Mesothelial cell of epicardium (in vitro differentiated cells): ENCODE measurements at regions not wholly inside any gene's neighbourhood (a gene's known extent, or its start where the extent isn't known, plus 50 kb on each side); places are given as distances from the start of the nearest gene placed in this dataset.
"Not testable (repeated sequence)": the region's sequence is repeated elsewhere in the genome, so short reads cannot be mapped to it uniquely, and the experiment has no call there.

Source experiments
- DNase-seq, 2 experiments: peaks; one replicate each; pipeline ENCODE4 v3.0.0; 2021; ENCODE audit warnings: low spot score in 2 of 2; ENCODE audit not compliant: unreplicated experiment in 2 of 2
- H3K27ac Mint-ChIP-seq: 2 replicates; pipeline ENCODE4 v1.8.0; 2021; ENCODE audit warnings: mixed read lengths
- H3K27me3 Mint-ChIP-seq: 2 replicates; pipeline ENCODE4 v1.8.0; 2021; ENCODE audit warnings: low read depth, mixed read lengths
- H3K36me3 Mint-ChIP-seq: 2 replicates; pipeline ENCODE4 v1.8.0; 2021; ENCODE audit warnings: mixed read lengths
- H3K4me1 Mint-ChIP-seq: 2 replicates; pipeline ENCODE4 v1.8.0; 2021; ENCODE audit warnings: mixed read lengths
- H3K4me3 Mint-ChIP-seq: 2 replicates; pipeline ENCODE4 v1.8.0; 2021; ENCODE audit warnings: mild to moderate bottlenecking, moderate library complexity, mixed read lengths
- H3K9me3 Mint-ChIP-seq: 2 replicates; pipeline ENCODE4 v1.8.0; 2021; ENCODE audit warnings: mixed read lengths
- TF ChIP-seq, protein P1 (sequence below): fragments of 200-600 bp; sonication (generic); IDR thresholded peaks from one replicate; pipeline ENCODE4 v1.5.0; 2021; ENCODE audit warnings: antibody characterized with exemption; ENCODE audit not compliant: unreplicated experiment

DNA sequence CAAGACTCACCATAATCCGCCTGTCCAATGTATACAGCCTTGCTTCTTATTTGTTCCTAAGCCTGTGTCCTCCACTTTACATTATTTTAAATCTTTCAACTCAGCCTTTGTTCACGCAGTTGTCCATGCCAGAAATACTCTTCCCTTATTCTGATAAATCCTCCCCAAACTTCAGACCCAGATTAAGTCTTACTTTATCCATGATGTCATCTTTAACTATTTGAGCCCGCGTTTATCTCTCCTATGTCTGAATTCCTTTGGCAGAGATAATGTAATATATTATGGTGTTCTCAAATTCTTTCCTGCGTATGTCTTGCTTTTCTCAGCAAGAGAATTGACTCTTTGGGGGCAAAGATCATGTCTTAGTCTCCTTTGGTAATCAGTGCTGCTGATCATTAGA is 129.6 kb downstream of the LUZP4 start:
- TF ChIP-seq, protein P1, sequence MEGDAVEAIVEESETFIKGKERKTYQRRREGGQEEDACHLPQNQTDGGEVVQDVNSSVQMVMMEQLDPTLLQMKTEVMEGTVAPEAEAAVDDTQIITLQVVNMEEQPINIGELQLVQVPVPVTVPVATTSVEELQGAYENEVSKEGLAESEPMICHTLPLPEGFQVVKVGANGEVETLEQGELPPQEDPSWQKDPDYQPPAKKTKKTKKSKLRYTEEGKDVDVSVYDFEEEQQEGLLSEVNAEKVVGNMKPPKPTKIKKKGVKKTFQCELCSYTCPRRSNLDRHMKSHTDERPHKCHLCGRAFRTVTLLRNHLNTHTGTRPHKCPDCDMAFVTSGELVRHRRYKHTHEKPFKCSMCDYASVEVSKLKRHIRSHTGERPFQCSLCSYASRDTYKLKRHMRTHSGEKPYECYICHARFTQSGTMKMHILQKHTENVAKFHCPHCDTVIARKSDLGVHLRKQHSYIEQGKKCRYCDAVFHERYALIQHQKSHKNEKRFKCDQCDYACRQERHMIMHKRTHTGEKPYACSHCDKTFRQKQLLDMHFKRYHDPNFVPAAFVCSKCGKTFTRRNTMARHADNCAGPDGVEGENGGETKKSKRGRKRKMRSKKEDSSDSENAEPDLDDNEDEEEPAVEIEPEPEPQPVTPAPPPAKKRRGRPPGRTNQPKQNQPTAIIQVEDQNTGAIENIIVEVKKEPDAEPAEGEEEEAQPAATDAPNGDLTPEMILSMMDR: no peak
- H3K4me3 Mint-ChIP-seq: no peak overlapping the region
- H3K36me3 Mint-ChIP-seq: no peaks in the 10 kb centered on the region
- no peaks in the 10 kb centered on the region for H3K27me3 Mint-ChIP-seq
- H3K4me1 Mint-ChIP-seq: peaks cover 52% of the 10 kb centered on the region
- no peaks in the 10 kb centered on the region for H3K9me3 Mint-ChIP-seq
- peak overlapping the region; percentile 84 for H3K27ac Mint-ChIP-seq
- DNase-seq: no peak

DNA sequence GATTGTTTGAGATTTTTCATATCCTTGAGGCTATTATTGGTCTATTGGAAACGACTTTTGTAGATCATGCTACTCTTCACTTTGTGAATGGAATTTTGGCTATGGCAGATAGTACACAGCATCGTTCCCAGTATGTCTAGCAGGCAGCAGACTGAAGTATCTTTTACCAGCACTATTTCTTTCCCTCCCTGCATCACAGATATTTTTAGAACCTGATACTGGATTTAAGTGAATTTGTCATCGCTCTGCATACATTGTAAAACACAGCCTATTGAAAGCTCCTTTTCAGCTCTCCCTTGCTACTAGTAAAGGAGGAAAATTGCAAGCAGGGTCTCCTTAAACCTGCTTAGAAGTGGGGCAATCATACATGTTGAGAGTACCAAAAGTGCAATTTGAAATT is 133.6 kb downstream of the LUZP4 start:
- Mint-ChIP-seq H3K9me3 (peaks cover 7% of the 10 kb centered on the region), H3K27ac (peak overlapping the region; percentile 9), H3K27me3 (no peaks in the 10 kb centered on the region), H3K4me3 (no peak overlapping the region), H3K4me1 (peaks cover 33% of the 10 kb centered on the region), H3K36me3 (peaks cover 3% of the 10 kb centered on the region)
- TF ChIP-seq, protein P1: no peak
- no peak for DNase-seq

DNA sequence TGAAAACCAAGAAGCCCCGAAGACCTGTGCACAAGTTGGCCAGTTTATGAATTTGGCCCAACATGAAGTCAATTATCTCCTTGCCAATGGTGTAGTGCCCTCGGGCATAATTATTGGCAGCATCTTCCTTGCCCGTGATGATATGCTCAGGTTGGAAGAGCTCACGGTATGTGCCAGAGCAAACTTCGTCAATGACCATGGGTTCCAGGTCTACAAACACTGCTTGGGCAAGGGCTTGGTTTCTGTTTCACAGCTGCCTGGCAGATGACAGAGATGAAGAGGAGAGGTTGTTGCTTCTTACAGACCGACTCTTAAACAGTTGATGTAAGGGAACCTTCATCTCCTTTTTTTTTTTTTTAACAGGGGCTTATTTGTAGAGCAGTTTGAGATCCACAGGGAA is 135.6 kb upstream of the PLS3 start:
- no peak overlapping the region for H3K4me3 Mint-ChIP-seq

DNA sequence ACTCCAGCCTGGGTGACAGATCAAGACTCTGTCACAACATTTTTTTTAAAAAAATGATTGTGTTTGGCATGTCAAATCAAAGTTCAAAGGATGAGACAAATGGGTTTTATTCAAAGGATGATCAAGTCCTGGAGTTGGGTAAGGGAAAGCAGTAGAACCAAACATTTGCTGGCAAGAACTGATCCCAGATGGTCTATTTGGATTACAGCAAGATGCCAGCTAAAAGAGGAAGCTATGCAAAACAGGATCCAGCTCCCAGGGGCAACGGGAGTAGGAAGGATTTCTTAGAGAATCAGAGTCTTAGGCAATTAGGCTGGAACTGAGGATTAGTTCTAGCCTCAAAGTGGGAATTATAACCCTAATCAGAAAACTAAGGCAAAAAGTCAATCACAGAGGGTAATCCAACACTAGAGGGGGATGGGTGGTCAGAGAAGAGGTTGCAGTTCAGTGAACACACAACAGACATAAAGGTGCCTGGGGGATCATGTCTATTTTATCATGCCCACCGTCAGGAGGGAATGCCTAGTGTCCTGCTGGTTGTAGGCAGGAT is 133.0 kb upstream of the PLS3 start:
- no peak overlapping the region for H3K27ac Mint-ChIP-seq
- no peak overlapping the region for H3K4me3 Mint-ChIP-seq
- peaks cover 7% of the 10 kb centered on the region for H3K4me1 Mint-ChIP-seq
- TF ChIP-seq, protein P1: no peak
- peaks cover 3% of the 10 kb centered on the region for H3K36me3 Mint-ChIP-seq
- H3K27me3 Mint-ChIP-seq: no peaks in the 10 kb centered on the region
- H3K9me3 Mint-ChIP-seq: peaks cover 7% of the 10 kb centered on the region
- no peak for DNase-seq

More for the DNA sequence above, 135.6 kb upstream of the PLS3 start:
- H3K9me3 Mint-ChIP-seq: peaks cover 7% of the 10 kb centered on the region
- TF ChIP-seq, protein P1: no peak
- H3K27ac Mint-ChIP-seq: no peak overlapping the region
- no peak for DNase-seq
- peaks cover 3% of the 10 kb centered on the region for H3K36me3 Mint-ChIP-seq
- H3K4me1 Mint-ChIP-seq: peaks cover 15% of the 10 kb centered on the region
- H3K27me3 Mint-ChIP-seq: no peaks in the 10 kb centered on the region

DNA sequence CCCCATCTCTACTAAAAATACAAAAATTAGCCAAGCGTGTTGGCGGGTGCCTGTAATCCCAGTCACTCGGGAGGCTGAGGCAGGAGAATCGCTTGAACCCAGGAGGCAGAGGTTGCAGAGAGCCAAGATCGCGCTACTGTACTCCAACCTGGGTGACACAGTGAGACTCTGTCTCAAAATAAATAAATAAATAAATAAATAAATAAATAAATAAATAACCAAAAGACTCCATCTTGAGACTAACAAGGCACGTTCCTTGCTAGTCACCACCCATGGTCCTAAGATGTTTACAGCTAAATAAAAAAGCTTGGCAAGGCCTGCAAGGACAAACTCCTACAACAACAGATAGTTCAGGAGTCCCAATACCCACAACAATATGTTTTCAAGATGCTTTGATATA is 126.1 kb upstream of the PLS3 start:
- H3K4me3 Mint-ChIP-seq, DNase-seq, H3K36me3 Mint-ChIP-seq, H3K27ac Mint-ChIP-seq, H3K27me3 Mint-ChIP-seq, H3K4me1 Mint-ChIP-seq: not testable (repeated sequence)
- peaks cover 18% of the 10 kb centered on the region for H3K9me3 Mint-ChIP-seq

DNA sequence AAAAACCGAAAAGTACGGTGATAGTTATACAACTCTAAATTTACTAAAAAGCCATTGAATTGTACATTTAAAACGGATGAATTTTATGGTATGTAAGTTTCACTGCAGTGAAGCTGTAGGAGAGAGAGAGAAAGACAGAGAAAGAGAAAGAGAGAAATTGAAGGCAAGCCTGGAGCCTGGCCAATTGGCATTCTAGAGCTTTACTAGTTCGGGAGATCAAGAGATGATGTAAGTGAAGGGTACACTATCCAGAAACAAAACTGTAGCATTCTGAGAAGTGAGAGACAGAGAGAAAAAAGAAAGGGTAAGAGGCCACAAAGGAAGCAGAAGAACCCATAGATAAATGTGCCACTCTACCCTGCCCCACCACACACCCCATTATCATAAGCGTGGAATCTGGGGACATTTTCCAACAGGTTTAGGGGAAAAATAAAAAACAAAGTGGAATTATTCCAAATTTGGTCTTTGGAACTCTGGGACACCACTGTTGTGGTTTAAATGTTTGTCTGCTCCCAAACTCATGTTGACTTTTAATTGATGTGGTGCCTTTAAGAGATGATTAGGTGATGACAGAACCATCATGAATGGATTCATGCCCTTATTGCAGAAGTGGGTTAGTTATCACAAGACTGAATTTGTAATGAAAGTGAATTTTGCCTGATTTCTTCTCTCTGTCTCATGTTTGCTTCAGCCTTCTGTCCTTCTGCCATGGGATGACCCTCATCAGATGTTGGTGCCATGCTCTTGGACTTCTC is 123.0 kb upstream of the PLS3 start:
- TF ChIP-seq, protein P1: no peak
- H3K36me3 Mint-ChIP-seq: peaks cover 3% of the 10 kb centered on the region
- peak overlapping the region; percentile 24 for H3K27ac Mint-ChIP-seq
- H3K9me3 Mint-ChIP-seq: peaks cover 20% of the 10 kb centered on the region
- peaks cover 5% of the 10 kb centered on the region for H3K4me1 Mint-ChIP-seq
- H3K27me3 Mint-ChIP-seq: no peaks in the 10 kb centered on the region
- no peak for DNase-seq
- H3K4me3 Mint-ChIP-seq: no peak overlapping the region
